ENCODE measurements at regions not wholly inside any gene's neighbourhood (a gene's known extent, or its start where the extent isn't known, plus 50 kb on each side); places are given as distances from the start of the nearest gene placed in this dataset.

GRCh38 chr5:104699438-104699837, 1136.8 kb upstream of the NUDT12 start:
- TF ChIP-seq CTCF (IDR thresholded peaks at IDR 0.05; ENCODE audit: low read depth, low read length) (no peak), EZH2phosphoT487 (IDR thresholded peaks at IDR 0.05; ENCODE audit: low read depth) (no peak)
